GM21381 (cell line): ENCODE measurements at regions not wholly inside any gene's neighbourhood (a gene's known extent, or its start where the extent isn't known, plus 50 kb on each side); places are given as distances from the start of the nearest gene placed in this dataset.

Source experiments
- ATAC-seq: cut with Tn5 transposase; IDR thresholded peaks from one replicate; pipeline ENCODE4 v1.9.1; 2021; ENCODE audit warnings: mild to moderate bottlenecking, moderate library complexity; ENCODE audit not compliant: unreplicated experiment

DNA sequence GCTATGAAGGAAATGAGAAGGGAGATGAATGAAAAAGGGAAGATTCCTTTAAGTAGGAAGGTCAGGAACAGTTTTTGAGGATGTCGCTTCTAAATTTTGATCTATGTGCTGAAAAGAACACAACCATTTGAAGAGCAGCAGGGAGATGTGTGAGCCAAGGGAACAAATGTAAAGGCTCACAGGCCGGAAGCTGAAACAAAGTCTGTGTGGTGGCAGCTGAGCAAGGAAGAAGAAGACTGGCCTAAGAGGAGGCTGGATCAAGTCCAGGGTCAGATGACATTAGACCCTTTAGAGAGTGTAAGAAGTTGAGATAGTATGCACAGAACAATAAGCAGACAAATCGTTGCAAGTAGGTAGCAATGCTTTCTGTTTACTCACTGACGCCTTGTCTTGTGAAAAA lies 1631.4 kb upstream of the TENM4 start:
- ATAC-seq: no peak

DNA sequence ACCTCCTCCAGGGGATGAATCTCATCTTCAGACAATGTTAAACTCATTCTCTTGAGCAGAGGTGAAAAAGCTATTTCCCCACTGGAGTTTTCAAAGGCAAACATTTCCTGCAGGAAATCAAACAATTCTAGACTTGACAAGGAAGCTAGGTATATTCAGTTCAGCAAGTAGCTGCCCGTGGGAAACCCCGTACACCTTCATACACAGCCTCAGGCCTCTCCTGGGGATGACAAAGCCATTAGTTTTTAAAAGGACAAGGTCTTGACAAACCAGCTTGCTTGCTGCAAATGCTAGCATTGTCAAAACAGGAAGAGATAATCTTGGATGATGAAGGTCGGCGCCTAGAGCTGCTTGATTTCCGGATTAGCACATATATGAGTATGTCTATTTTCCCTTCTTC lies 1630.8 kb upstream of the TENM4 start:
- no peak for ATAC-seq

DNA sequence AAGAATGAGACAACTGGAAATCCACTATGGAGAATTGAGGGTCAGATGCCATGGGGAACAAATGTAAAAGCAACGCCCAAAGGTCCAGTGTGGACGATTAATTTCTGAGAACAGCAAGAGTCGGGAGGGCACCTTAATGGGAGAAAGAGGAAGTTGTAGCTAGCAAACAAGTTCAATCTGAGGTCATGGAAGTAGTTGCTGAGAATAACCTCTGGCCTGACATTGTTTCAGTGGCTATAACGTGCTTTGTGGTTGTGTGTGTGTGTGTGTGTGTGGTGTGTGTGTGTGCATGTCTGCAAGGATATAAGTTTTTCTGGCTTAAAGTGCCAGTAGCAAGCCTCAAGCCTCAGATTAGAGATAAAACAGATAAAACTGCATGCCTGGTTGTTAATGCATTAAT lies 1630.1 kb upstream of the TENM4 start:
- peak; percentile 61 for ATAC-seq

DNA sequence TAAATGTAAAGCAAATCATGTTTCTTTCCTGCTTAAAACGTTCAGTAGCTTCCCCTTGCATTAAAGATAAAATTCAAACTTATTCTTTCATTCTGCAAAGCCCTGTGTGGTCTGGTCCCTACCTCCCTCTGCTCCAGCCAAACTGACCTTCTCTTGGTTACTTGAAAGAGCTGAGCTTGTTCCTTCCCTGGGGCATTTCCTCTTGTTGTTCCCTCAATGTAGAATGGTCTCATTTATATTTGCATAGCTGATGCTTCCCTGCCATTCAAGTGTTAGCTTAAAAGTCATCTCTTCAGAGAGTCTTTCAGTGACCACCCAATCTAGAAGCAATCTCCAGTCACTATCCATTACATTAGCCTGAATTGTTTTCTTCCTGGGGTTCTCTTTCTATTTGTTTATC lies 1618.5 kb upstream of the TENM4 start:
- ATAC-seq: no peak

DNA sequence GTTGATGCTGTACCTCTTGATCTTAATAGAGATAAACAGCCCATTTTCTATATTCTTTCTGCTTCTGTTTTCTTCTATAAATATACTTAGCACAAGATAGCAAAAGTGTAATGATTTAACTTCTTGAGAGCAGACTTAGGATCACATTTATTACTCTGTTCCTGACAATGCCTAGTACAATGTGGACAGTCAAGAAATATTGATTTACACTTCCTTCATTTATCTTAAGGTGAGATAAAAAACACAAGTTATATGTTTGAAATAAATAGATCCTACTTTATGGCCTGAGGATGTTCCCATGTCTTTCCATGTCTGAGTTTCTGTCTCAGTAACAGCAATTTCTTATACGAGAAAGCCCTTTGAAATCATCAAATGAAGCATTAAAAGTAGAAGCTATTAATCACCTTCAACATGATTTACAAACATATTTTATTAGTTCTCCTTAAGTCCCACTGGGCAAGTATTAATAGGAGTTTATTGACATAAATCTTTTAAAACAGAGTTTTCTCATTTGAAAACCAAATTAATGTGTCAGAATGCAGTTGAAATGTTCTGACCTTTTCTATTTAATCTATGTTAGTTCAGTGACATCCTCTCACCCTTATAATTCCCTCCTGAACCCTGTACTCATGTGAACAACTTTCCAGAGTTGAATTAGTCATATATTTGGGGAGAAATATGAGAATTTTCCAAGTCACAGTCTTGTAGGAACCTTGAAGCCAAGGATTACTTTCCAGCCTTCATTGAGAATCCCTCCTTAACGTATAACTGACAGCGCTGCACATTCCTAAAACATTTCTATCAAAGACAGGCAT lies 1611.7 kb upstream of the TENM4 start:
- ATAC-seq: no peak

DNA sequence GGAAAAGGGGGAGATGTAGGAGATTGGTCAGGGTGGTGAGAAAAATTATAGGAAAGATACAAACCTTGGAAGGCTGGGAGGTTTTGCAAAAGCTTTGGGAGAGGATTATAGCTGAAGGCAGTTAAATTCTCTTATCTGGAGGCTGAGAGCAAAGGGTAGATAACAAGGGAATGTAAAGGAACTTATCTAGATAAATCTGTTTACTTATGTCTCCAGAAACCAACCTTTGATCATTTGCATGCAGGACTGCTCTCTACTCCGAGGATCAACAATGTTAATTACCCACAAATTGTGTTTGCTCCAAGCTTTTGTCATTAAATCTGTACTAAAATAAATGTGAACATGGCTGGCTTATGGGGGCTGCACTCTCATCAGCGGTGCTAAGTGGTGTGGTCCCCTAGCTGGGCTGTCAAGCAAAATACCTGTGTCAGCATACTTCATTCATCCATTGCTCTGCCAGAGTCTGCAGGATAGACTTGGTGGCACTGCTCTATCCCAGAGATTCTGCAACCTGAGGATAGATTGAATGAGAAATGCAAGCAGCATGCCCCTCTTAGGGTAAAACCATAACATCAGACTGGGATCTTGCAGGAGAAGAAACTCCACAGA lies 1599.2 kb upstream of the TENM4 start:
- no peak for ATAC-seq

DNA sequence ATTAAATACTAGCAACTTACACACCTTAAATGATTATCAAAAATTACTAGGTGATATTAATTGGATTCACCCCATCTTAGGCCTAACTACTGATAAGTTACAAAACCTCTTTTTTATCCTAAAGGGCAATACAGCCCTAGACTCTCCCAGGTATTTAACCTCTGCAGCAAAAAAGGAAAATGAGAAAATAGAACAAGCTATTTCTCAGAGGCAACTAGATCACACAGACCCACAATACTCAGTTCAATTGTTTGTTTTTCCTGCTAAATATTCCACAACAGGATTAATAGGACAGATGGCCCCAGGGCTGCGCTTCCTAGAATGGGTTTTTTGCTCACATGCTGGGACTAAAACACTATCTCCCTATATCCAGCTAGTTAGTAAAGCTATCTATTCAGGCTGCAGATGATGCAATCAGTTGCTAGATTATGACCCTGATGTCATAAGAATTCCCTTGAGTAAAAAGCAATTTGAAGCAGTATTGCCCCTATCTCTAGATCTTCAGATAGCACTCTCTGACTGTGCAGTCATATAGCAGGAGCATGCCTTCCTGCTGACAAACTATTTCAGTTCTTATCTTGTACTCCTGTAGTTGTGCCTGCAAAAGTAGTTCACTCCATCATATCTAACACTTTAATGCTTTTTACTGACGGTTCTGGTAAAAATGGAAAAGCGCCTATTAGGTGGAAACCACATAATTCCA lies 1595.5 kb upstream of the TENM4 start:
- ATAC-seq: no peak

DNA sequence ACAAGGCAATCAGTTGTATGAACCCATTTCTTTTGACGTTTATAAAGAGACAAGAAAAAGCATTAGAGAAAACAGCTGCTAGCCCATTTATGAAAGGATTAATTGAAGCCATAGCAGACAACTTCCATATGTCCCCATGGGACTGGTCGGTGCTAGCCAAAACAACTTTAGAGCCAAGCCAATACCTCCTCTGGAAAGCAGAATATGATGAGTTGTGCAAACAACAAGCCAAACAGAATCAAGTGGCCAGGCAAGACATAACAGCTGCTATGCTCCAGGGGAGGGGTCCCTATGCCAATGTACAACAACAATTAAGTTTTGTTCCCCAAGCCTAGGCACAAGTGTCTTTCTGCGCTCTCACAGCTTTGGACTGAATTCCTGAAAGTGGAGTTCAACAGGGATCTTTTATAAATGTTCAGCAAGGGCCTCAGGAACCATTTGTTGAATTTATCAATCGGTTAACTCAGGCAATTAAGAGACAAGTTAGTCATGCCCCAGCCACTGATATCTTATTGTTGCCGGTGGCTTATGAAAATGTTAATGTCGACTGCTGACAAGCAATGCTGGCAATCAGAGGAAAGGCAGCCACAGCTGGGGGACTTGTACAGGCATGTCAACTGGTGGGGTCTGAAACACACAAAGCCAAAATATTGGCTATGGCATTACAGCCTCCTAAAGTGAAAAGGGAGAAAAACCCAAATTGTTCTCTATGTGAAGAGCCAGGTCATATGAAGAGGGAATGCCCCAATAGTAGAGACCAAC lies 1593.1 kb upstream of the TENM4 start:
- ATAC-seq: no peak

DNA sequence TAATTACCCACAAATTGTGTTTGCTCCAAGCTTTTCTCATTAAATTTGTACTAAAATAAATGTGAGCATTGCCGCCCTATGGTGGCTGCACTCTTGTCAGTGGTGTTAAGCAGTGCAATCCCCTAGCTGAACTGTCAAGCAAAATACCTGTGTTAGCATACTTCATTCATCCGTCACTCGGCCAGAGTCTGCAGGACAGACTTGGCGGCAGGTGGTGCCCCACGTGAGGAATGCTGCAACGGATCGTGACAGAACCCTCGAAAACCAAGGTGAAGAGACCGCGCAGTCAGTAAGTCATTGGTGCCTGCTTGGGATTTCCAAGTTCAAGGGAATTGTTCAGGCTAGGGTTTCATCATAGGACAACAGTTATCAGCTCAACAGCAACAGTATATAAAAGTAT lies 1592.1 kb upstream of the TENM4 start:
- ATAC-seq: no peak

DNA sequence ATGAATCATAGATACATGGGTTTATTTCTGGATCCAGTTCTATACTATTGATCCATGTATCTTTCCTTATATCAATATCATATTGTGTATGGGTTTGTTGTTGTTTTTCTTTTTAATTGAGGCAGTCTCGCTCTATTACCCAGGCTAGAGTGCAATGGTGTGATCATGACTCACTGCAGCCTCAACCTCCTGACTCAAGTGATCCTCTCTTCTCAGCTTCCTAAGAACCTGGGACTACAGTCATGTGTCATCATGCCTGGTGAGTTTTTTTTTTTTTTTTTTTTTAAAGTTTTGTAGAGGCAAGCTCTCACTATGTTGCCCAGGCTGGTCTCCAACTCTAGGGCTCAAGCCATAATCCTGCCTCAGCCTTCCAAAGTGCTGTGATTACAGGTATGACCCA lies 1589.4 kb upstream of the TENM4 start:
- ATAC-seq: no peak

DNA sequence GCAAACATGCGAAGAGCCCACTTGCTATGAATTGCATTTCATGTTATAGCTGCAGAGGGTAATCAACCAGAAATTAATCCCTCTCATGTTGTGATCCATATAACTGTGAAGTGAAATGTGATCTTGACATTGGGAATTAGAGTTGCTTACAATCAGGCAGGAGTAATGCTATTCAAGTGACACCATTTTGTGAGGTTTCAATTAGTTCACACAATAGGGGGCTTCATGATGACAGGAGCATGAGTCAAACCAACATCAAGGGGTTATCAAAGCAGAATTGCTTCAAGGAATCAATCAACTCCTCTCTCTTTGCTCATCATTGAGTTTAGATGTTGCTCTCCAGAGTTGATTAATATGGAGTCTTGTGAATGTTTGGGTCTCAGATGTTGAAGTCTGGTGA lies 1585.2 kb upstream of the TENM4 start:
- ATAC-seq: no peak

DNA sequence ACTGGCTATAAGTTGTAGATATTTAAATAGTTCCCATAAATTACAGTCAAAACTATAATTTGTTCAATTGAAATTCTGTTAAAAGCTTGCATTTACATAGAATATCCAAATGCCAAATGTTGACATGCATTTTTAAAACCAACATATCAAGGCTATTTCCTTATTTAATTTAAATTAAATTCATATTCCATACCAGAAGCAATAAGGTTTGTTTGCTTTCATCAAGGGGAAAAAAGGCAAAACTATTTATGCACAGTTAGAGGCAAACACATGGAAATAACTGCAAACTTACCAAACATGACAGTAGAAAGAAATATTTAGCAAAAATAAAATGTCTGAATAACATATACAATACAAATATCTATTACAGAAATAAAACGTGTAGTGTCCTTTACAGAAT lies 1581.2 kb upstream of the TENM4 start:
- no peak for ATAC-seq

DNA sequence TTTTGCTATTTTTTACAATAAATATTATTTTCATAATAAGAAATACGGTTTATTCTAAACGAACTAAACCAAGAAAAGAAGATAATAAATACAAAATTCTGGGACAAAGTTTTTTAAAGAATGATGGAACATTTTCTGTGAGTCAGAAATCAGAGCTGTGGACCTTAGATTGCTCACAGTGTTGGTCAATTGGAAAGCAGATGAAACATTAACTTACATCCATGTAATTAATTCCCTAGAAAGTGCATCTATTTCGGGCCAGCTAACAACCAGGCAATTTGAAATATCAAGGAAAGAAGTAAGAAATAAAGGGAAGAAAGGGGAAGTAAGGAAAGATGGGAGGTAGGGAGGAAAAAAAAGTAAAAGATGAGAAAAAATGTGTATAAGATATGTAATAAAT lies 1569.8 kb upstream of the TENM4 start:
- ATAC-seq: no peak

DNA sequence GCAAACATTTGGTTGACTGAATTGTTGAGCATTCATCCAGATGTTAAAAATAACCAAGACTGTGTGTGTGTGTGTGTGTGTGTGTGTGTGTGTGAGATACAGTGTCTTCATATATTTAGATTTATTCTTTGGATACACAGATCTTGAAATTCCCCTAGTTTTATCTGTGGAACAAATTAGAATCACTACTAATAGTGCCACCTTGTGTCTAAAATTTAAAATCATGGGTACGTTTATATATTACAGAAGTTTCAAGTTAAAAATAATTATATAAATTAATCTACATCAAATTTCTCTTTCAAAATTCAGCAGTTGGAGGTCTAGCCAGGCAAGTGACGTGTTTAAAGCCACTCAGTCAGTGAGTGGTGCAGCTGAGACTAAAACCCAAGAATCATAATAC lies 1566.2 kb upstream of the TENM4 start:
- no peak for ATAC-seq

DNA sequence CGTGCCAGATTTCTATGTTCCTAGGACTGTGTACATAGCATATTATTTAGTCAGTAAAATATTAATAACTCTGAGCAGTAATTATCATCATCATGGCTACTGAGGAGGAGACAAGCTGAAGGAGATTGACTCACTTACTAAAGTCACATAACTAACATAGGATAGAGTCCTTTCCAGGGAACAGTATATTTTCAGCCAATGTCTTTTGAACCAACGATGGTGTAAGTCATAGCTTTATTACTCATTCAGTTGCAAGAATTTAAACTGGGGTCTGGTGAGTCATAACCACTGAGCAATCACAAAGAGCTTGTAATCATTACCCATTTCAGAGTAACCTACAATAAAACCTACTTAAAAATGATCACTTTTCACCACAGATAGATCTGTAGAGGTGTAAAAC lies 1564.8 kb upstream of the TENM4 start:
- no peak for ATAC-seq

DNA sequence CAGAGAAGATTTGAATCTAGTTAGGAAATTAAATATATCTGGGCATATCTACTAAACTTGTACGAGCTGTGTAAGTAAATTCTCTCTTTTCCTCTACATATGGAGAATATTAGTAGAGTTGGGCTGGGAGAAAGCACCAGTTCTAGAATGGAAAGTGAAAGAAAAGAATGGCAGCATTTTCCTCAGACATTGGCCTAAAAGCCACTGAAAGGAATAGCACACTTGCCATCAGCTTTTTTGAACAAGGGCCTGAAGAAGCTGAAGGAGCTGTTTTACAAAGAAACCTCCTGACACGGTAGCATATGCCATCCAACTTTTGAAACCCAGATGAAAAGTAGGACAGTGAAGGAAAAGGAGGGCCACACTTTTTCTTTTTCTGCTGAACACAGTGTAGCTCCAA lies 1563.7 kb upstream of the TENM4 start:
- no peak for ATAC-seq

DNA sequence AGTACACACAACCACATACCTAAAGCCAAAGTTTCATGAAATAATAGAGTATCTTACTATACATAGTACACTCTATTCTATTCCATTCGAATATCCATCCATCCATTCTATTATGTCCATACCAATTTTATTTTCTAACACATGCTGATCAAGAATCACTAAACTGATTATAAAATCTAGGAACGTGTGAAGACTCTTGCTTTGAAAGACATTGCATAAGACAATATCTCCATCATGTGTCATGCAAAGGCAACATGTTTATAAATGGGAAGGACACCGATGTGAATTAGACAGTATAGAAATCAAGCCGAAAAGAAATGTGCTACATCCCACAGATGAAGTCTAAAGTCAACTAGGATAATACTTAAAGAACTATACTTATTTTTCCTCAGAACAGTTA lies 1561.5 kb upstream of the TENM4 start:
- ATAC-seq: no peak

DNA sequence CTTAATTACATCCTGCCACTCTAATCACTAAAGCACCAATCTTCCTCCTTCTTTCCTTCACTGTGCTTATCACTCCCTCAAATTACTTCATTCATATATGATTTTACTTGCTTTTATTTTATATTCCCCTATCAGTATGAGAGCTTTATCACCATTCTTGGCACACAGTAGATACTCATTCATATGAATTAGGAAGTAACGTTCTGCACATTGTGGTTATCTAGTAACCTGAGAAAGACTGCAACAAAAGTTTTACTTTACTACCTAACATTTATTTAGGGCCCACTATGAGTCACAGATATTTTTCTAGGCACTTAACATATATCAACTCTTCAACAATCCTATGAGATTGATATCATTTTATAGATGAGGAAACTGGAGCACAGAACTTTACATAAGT lies 1559.9 kb upstream of the TENM4 start:
- no peak for ATAC-seq

DNA sequence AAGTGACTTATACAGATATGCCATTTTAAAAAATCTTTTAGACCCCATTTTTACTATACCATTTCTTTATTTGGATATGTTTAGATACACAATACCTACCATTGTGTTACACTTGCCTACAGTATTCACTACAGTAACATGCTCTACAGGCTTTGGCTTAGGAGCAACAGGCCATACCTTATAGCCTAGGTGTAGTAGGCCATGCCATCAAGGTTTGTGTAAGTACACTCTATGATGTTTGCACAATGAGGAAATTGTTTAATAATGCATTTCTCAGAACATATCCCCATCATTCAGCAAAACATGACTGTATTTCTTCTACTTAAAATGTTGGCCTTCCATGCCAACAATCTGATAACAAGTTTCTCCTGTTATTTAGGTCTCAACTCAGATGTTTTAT lies 1559.5 kb upstream of the TENM4 start:
- ATAC-seq: no peak

DNA sequence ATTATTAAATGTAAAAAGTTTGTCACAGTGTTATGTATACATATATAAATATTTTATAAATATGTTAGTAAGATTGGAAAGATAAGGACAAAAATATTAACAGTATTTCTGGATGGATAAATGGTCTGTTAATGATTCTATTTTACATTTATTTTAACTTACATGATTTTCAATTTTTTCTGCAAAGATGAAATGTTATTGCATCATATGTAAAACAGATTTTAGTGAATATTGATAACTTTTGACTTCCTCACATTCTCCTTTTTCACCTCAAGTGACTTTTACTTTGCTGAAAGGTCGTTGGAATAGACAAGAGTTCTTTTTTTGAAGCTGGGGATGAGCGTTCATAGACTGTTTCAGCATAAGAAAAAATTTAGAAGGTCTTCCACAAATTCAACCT lies 1554.7 kb upstream of the TENM4 start:
- no peak for ATAC-seq

DNA sequence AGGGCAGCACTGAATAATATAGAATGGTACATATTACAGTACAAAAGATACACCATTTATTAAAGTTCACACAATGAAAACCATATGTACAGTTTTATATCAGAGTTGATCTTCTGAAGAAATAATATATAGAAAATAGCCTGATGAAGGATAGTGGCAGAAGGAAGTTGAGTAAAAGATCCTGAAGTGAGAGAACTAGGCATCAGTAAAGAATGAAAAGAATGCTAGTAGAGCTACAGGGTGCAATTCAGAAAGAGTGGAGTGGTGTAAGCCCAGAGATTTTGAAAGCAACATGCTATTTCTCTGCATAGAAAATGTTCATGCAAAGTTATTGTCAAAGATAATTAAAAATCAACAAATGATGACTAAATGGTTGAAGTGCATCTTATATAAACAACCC lies 1552.7 kb upstream of the TENM4 start:
- ATAC-seq: no peak

DNA sequence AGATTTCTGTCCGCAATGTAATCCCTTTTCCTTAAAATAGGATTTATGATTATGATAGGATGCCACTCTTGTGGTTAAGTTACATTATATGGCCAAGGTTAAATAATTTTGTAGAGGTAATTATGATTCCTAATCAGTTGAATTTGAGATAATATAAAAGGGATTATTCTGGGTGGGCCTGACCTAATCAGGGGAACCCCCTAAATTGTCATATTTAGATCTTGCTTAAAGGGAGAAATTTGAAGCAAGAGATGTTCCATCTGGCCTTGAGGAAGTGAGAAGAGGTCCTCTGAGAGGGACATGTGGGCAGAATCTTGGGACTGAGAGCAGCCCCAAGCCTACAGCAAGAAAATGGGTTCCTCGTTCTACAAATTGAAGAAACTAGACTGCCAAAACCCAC lies 1550.1 kb upstream of the TENM4 start:
- no peak for ATAC-seq
